Naive thymus-derived CD8-positive, alpha-beta T cell (primary cell): ENCODE measurements at regions not wholly inside any gene's neighbourhood (a gene's known extent, or its start where the extent isn't known, plus 50 kb on each side); places are given as distances from the start of the nearest gene placed in this dataset.
A peak's percentile ranks its signal among the peaks of the same experiment; 100 is the strongest.
"Not testable (repeated sequence)": the region's sequence is repeated elsewhere in the genome, so short reads cannot be mapped to it uniquely, and the experiment has no call there.

Experiments used
- ATAC-seq, 2 donors: fragments of 150-1000 bp; cut with Tn5 transposase in 1 of 2; sonication (Bioruptor Pico), chemical (Tn5 transposase) in 1 of 2; 1 replicate in 1 of 2; 2 replicates in 1 of 2; pipeline ENCODE4 v1.10.0; 2021; ENCODE audit warnings: mild to moderate bottlenecking in 2 of 2, moderate library complexity in 2 of 2
- POLR2A ChIA-PET: fragments of 350-600 bp; sonication (Branson Sonifier 250); formaldehyde crosslinking; loops from one replicate; lab custom pipeline; 2021; ENCODE audit warnings: antibody characterized with exemption; lab: Charles Lee
- DNase-seq, 10 donors: peaks; one replicate each; pipeline versions ENCODE4 v3.0.0 to v3.0.0-alpha.2; 2020 to 2022
- H3K27ac Mint-ChIP-seq, 10 donors: one replicate each; pipeline ENCODE4 v1.8.0; 2020 to 2022; ENCODE audit warnings: mild to moderate bottlenecking in 10 of 10, mixed read lengths in 10 of 10, moderate library complexity in 4 of 10, inconsistent platforms in 1 of 10
- H3K27me3 Mint-ChIP-seq, 5 donors: one replicate each; pipeline ENCODE4 v1.8.0; 2021 to 2022; ENCODE audit warnings: mixed read lengths in 5 of 5
- H3K36me3 Mint-ChIP-seq, 3 donors: one replicate each; pipeline ENCODE4 v1.8.0; 2020 to 2022; ENCODE audit warnings: mixed read lengths in 3 of 3, mild to moderate bottlenecking in 2 of 3, inconsistent platforms in 1 of 3
- H3K4me1 Mint-ChIP-seq, 4 donors: one replicate each; pipeline ENCODE4 v1.8.0; 2021 to 2022; ENCODE audit warnings: mixed read lengths in 4 of 4
- H3K4me3 Mint-ChIP-seq, 10 donors: one replicate each; pipeline ENCODE4 v1.8.0; 2020 to 2022; ENCODE audit warnings: mild to moderate bottlenecking in 10 of 10, mixed read lengths in 10 of 10, moderate library complexity in 6 of 10, inconsistent platforms in 1 of 10
- H3K9me3 Mint-ChIP-seq, 9 donors: one replicate each; pipeline ENCODE4 v1.8.0; 2020 to 2022; ENCODE audit warnings: mixed read lengths in 9 of 9, mild to moderate bottlenecking in 3 of 9, inconsistent platforms in 1 of 9, moderate library complexity in 1 of 9

- ATAC-seq (peak in 1 of 2 donors; percentile 44), DNase-seq (peak in 3 of 10 donors; percentile 0 to 7 (median 3))
- no peaks in the 10 kb centered on the region for H3K27me3 Mint-ChIP-seq
- H3K4me3 Mint-ChIP-seq, result no peak overlapping the region
- H3K27ac Mint-ChIP-seq, result no peak overlapping the region
- peaks cover 0 to 2% (median 0%) of the 10 kb centered on the region in 9 donors for H3K9me3 Mint-ChIP-seq
- POLR2A ChIA-PET, result no interaction called here
- no peaks in the 10 kb centered on the region for H3K4me1 Mint-ChIP-seq
- no peaks in the 10 kb centered on the region for H3K36me3 Mint-ChIP-seq
Measured at GRCh38 chr6:85923013-85923430, 280.3 kb upstream of the SYNCRIP start.

- Mint-ChIP-seq H3K27ac (no peak overlapping the region), H3K4me1 (no peaks in the 10 kb centered on the region), H3K4me3 (no peak overlapping the region), H3K9me3 (no peaks in the 10 kb centered on the region), H3K36me3 (no peaks in the 10 kb centered on the region), H3K27me3 (no peaks in the 10 kb centered on the region)
- ATAC-seq (no peak), DNase-seq (no peak)
- POLR2A ChIA-PET, result no interaction called here
Measured at GRCh38 chr6:85920782-85921181, 278.1 kb upstream of the SYNCRIP start.

GRCh38 chr6:85917522-85917921 lies 274.8 kb upstream of the SYNCRIP start:
- POLR2A ChIA-PET, result no interaction called here
- no peaks in the 10 kb centered on the region for H3K9me3 Mint-ChIP-seq

GRCh38 chr6:85913001-85913400 lies 270.3 kb upstream of the SYNCRIP start:
- DNase-seq (no peak), ATAC-seq (no peak)
- POLR2A ChIA-PET, result no interaction called here
- Mint-ChIP-seq H3K36me3 (peaks cover 0 to 1% (median 0%) of the 10 kb centered on the region in 3 donors), H3K4me1 (no peaks in the 10 kb centered on the region), H3K9me3 (peaks cover 0 to 7% (median 0%) of the 10 kb centered on the region in 9 donors), H3K4me3 (no peak overlapping the region), H3K27ac (no peak overlapping the region), H3K27me3 (peaks cover 0 to 14% (median 5%) of the 10 kb centered on the region in 5 donors)

More at GRCh38 chr6:85917522-85917921, 274.8 kb upstream of the SYNCRIP start:
- Mint-ChIP-seq H3K27me3 (peaks cover 0 to 4% (median 0%) of the 10 kb centered on the region in 5 donors), H3K27ac (no peak overlapping the region), H3K4me1 (no peaks in the 10 kb centered on the region), H3K4me3 (no peak overlapping the region), H3K36me3 (no peaks in the 10 kb centered on the region)
- DNase-seq, result no peak
- no peak for ATAC-seq

DNA sequence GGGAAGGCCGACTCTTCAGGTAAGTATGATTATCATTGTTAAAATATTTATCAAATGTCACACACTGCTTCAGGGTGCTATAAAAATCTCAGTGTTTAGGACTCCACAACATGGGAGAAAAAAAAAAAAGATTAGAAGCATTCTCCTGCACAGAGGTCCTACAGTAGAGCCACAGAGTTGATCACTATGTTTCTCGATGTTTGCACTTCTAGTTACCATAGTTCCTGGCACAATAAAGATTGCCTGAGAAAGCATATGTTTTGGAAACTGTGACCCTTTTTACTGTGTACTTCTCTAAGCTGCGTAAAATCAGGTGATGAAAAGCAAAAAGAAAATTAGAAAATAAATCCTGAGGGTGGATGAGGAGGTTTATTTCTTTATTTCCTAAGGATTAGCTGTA lies 269.9 kb upstream of the SYNCRIP start:
- Mint-ChIP-seq H3K36me3 (peaks cover 0 to 5% (median 0%) of the 10 kb centered on the region in 3 donors), H3K9me3 (peaks cover 0 to 11% (median 1%) of the 10 kb centered on the region in 9 donors), H3K27me3 (peaks cover 0 to 16% (median 10%) of the 10 kb centered on the region in 5 donors), H3K27ac (no peak overlapping the region), H3K4me3 (no peak overlapping the region), H3K4me1 (no peaks in the 10 kb centered on the region)
- POLR2A ChIA-PET, result no interaction called here
- no peak for ATAC-seq
- no peak for DNase-seq

DNA sequence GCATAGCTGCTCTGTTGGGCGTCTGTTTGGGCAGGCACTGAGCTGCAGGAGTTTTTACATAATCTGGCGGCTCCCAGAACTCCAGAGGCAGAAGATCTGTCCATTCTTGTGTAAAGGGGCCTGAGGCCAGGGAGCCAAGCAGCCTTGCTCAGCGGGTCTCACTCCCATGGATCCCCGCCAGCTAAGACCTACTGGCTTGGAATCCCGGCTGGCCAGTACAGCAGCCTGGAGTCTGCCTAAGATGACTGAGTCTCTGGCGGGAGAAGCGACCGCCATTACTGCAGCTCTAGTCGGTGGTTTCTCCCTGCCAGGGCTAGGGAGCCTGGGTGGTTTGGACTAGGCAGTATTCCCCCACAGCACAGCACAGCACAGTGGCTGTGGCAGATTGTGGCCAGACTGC lies 268.4 kb upstream of the SYNCRIP start:
- Mint-ChIP-seq H3K27ac (no peak overlapping the region), H3K4me3 (no peak overlapping the region), H3K4me1 (no peaks in the 10 kb centered on the region), H3K27me3 (peaks cover 0 to 21% (median 12%) of the 10 kb centered on the region in 5 donors), H3K36me3 (peaks cover 0 to 7% (median 0%) of the 10 kb centered on the region in 3 donors), H3K9me3 (peaks cover 0 to 15% (median 4%) of the 10 kb centered on the region in 9 donors)
- ATAC-seq, result no peak
- no peak for DNase-seq
- POLR2A ChIA-PET, result no interaction called here

DNA sequence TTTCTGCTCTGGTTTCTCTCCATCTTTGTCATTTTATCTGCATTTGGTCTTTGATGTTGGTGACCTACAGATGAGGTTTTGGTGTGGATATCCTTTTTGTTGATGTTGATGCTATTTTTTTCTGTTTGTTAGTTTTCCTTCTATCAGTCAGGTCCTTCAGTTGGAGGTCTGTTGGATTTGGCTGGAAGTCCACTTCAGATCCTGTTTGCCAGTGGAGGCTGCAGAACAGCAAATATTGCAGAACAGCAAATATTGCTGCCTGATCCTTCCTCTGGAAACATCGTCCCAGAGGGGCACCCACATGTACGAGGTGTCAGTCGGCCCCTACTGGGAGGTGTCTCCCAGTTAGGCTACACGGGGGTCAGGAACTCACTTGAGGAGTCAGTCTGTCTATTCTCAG lies 265.4 kb upstream of the SYNCRIP start:
- H3K36me3 Mint-ChIP-seq, H3K4me3 Mint-ChIP-seq, ATAC-seq, H3K27ac Mint-ChIP-seq, DNase-seq, H3K4me1 Mint-ChIP-seq, POLR2A ChIA-PET: not testable (repeated sequence)
- peaks cover 0 to 21% (median 12%) of the 10 kb centered on the region in 5 donors for H3K27me3 Mint-ChIP-seq
- peaks cover 0 to 19% (median 6%) of the 10 kb centered on the region in 9 donors for H3K9me3 Mint-ChIP-seq

DNA sequence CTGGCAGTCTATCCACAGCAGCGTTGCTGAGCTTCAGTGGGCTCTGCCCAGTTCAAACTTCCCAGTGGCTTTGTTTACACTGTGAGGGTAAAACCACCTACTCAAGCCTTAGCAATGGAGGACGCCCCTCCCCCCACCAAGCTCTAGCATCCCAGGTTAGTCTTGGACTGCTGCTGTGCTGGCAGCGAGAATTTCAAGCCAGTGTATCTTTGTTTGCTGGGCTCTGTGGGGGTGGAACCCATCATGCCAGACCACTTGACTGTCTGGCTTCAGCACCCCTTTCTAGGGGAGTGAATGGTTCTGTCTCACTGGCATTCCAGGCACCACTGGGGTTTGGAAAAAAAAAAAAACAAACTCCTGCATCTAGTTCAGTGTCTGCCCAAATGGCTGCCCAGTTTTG lies 249.7 kb upstream of the SYNCRIP start:
- no peak overlapping the region for H3K4me3 Mint-ChIP-seq

DNA sequence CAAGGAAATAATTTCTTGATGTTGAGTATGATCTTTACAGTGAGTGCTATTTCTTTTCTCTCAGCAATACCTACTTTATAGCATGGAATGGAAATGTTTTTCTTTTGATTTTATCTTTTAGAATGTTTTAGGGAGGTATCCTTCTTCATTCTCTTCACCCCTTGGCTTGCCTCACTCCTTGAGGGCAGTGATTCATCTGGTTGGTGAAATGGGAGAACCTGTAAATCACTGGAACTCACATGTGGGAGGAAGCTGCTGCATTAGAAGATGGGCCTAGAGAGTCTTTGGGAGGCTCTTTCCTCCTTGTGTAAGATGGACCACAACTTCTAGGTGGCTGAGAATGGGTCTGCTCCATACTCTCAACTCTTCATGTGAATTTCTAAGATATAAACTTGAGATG lies 244.8 kb upstream of the SYNCRIP start:
- Mint-ChIP-seq H3K27me3 (peaks cover 0 to 20% (median 2%) of the 10 kb centered on the region in 5 donors), H3K9me3 (peaks cover 0 to 14% (median 8%) of the 10 kb centered on the region in 9 donors), H3K4me3 (no peak overlapping the region), H3K4me1 (no peaks in the 10 kb centered on the region), H3K36me3 (no peaks in the 10 kb centered on the region), H3K27ac (no peak overlapping the region)
- POLR2A ChIA-PET, result no interaction called here
- ATAC-seq (no peak), DNase-seq (no peak)

More for the DNA sequence above, 249.7 kb upstream of the SYNCRIP start:
- Mint-ChIP-seq H3K27ac (no peak overlapping the region), H3K9me3 (peaks cover 0 to 26% (median 15%) of the 10 kb centered on the region in 9 donors), H3K36me3 (peaks cover 0 to 12% (median 0%) of the 10 kb centered on the region in 3 donors), H3K4me1 (no peaks in the 10 kb centered on the region), H3K27me3 (peaks cover 0 to 9% (median 2%) of the 10 kb centered on the region in 5 donors)
- no peak for ATAC-seq
- POLR2A ChIA-PET, result no interaction called here
- no peak for DNase-seq

DNA sequence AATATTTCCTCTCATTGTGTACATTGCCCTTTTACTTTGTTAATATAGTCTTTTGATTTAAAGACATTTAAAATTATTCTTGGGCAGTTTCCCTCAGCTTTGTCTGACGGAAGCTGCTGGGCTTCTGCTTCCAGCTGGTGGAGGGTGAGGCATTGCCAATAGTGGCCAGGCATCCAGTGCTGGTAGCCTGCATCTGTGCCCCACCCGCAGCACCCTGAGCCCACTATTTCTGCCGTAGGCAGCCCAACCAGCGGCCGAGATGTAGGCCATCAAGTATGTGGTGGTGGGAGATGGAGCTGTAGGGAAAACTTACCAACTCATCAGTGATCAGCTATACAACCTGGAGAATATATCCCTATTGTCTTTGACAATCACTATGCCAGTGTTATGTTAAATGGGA lies 226.0 kb upstream of the SYNCRIP start:
- no peak overlapping the region for H3K4me3 Mint-ChIP-seq
- DNase-seq, result no peak
- peaks cover 0 to under 1% (median 0%) of the 10 kb centered on the region in 5 donors for H3K27me3 Mint-ChIP-seq
- ATAC-seq, result no peak
- no peak overlapping the region for H3K27ac Mint-ChIP-seq
- POLR2A ChIA-PET, result no interaction called here
- no peaks in the 10 kb centered on the region for H3K36me3 Mint-ChIP-seq
- H3K9me3 Mint-ChIP-seq, result peaks cover 0 to 7% (median 2%) of the 10 kb centered on the region in 9 donors
- H3K4me1 Mint-ChIP-seq, result no peaks in the 10 kb centered on the region

- Mint-ChIP-seq H3K9me3 (peaks cover 0 to 8% (median 0%) of the 10 kb centered on the region in 9 donors), H3K36me3 (no peaks in the 10 kb centered on the region), H3K27ac (no peak overlapping the region), H3K4me1 (no peaks in the 10 kb centered on the region), H3K4me3 (no peak overlapping the region), H3K27me3 (peaks cover 0 to 5% (median 3%) of the 10 kb centered on the region in 5 donors)
- ATAC-seq (no peak), DNase-seq (no peak)
- POLR2A ChIA-PET, result no interaction called here
Measured at GRCh38 chr6:85867595-85867994, 224.9 kb upstream of the SYNCRIP start.

DNA sequence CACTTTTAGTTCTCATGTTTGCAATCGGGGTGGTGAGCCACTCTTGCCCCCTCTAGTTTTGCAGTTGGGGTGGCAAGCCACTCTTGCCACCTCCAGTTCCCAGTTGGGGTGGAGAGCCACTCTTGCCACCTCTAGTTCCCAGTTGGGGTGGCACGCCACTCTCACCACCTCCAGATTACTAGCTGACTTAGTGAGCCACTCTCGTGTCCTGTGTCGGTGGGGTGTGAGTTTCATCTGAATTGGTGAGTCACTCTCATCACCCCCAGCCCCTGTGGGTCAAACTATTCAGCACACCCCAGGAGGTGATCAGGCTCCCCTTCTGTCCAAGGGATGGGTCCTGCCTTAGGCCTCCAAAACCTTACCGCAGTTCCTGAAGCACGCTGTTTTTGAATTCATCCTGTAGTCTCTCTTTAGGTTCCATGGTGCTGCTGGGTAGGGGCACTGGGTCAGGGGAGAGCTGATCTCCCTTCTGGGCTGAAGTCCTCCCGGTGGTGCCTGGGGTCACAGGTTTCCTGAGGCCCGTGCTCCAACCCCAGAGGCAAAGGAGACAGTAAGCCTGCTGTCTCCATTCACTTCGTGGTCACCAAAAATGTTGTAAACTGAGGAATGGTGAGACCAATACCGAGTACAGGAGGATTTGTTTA lies 224.2 kb upstream of the SYNCRIP start:
- ATAC-seq (no peak), DNase-seq (no peak)
- Mint-ChIP-seq H3K4me3 (peak overlapping the region in 3 of 10 donors; percentile 31 to 53 (median 38)), H3K27ac (peak overlapping the region in 1 of 10 donors; percentile 38), H3K9me3 (peaks cover 0 to 8% (median 0%) of the 10 kb centered on the region in 9 donors), H3K36me3 (no peaks in the 10 kb centered on the region), H3K4me1 (no peaks in the 10 kb centered on the region), H3K27me3 (peaks cover 2 to 6% (median 5%) of the 10 kb centered on the region in 5 donors)
- POLR2A ChIA-PET, result no interaction called here

GRCh38 chr6:85866370-85866730 lies 223.7 kb upstream of the SYNCRIP start:
- DNase-seq, result no peak
- Mint-ChIP-seq H3K27ac (no peak overlapping the region), H3K36me3 (no peaks in the 10 kb centered on the region), H3K27me3 (peaks cover 2 to 10% (median 5%) of the 10 kb centered on the region in 5 donors), H3K9me3 (peaks cover 0 to 8% (median 0%) of the 10 kb centered on the region in 9 donors), H3K4me1 (no peaks in the 10 kb centered on the region), H3K4me3 (no peak overlapping the region)
- no peak for ATAC-seq
- POLR2A ChIA-PET, result no interaction called here
